ENCODE measurements at regions not wholly inside any gene's neighbourhood (a gene's known extent, or its start where the extent isn't known, plus 50 kb on each side); places are given as distances from the start of the nearest gene placed in this dataset.

- Histone ChIP-seq H3K27ac (ENCODE audit: low read length) (no peak overlapping the region), H3K9ac (ENCODE audit: low read length) (no peak overlapping the region), H3K9me3 (ENCODE audit: low read length) (no peaks in the 10 kb centered on the region), H3K36me3 (ENCODE audit: insufficient read depth, low read length) (no peaks in the 10 kb centered on the region), H3F3A (ENCODE audit: insufficient read depth, low read length, poor library complexity, severe bottlenecking) (no peaks in the 10 kb centered on the region), H3K9me2 (ENCODE audit: insufficient read depth, low read length) (no peaks in the 10 kb centered on the region), H3K4me2 (ENCODE audit: low read length) (no peak overlapping the region), H3K4me3 (ENCODE audit: low read length) (no peak overlapping the region), H4K20me1 (ENCODE audit: insufficient read depth) (no peaks in the 10 kb centered on the region), H2AFZ (ENCODE audit: low read depth, low read length) (no peak overlapping the region), H3K27me3 (ENCODE audit: insufficient read depth, low read depth, low read length) (no peaks in the 10 kb centered on the region), H3K79me2 (replicated peaks; ENCODE audit: insufficient read depth, low read length) (no peaks in the 10 kb centered on the region)
- TF ChIP-seq, protein P1, sequence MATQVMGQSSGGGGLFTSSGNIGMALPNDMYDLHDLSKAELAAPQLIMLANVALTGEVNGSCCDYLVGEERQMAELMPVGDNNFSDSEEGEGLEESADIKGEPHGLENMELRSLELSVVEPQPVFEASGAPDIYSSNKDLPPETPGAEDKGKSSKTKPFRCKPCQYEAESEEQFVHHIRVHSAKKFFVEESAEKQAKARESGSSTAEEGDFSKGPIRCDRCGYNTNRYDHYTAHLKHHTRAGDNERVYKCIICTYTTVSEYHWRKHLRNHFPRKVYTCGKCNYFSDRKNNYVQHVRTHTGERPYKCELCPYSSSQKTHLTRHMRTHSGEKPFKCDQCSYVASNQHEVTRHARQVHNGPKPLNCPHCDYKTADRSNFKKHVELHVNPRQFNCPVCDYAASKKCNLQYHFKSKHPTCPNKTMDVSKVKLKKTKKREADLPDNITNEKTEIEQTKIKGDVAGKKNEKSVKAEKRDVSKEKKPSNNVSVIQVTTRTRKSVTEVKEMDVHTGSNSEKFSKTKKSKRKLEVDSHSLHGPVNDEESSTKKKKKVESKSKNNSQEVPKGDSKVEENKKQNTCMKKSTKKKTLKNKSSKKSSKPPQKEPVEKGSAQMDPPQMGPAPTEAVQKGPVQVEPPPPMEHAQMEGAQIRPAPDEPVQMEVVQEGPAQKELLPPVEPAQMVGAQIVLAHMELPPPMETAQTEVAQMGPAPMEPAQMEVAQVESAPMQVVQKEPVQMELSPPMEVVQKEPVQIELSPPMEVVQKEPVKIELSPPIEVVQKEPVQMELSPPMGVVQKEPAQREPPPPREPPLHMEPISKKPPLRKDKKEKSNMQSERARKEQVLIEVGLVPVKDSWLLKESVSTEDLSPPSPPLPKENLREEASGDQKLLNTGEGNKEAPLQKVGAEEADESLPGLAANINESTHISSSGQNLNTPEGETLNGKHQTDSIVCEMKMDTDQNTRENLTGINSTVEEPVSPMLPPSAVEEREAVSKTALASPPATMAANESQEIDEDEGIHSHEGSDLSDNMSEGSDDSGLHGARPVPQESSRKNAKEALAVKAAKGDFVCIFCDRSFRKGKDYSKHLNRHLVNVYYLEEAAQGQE (IDR thresholded peaks at IDR 0.05; ENCODE audit: borderline replicate concordance) = no peak
- no peak for TF ChIP-seq EZH2 (IDR thresholded peaks at IDR 0.05; ENCODE audit: borderline replicate concordance, insufficient read depth, low read length, poor library complexity, severe bottlenecking)
These were observed 97.3 kb downstream of the NPAP1 start for GRCh38 chr15:24772686-24773373.

- H3K9me2 ChIP-seq (ENCODE audit: insufficient read depth, low read length) = no peaks in the 10 kb centered on the region
- no peaks in the 10 kb centered on the region for H3K36me3 ChIP-seq (ENCODE audit: insufficient read depth, low read length)
- no peaks in the 10 kb centered on the region for H4K20me1 ChIP-seq (ENCODE audit: insufficient read depth)
- H3K9ac ChIP-seq (ENCODE audit: low read length) = no peak overlapping the region
- no peaks in the 10 kb centered on the region for H3K27me3 ChIP-seq (ENCODE audit: insufficient read depth, low read depth, low read length)
- TF ChIP-seq EZH2 (IDR thresholded peaks at IDR 0.05; ENCODE audit: borderline replicate concordance, insufficient read depth, low read length, poor library complexity, severe bottlenecking) (no peak), CTCF (IDR thresholded peaks at IDR 0.05; ENCODE audit: poor library complexity, severe bottlenecking) (no peak), EP300 (conservative IDR thresholded peaks at IDR 0.05; ENCODE audit: poor library complexity, severe bottlenecking) (peak; percentile 99), SMC3 (conservative IDR thresholded peaks at IDR 0.05; ENCODE audit: poor library complexity) (no peak), TAF1 (IDR thresholded peaks at IDR 0.05; ENCODE audit: low read depth) (no peak), RAD21 (conservative IDR thresholded peaks at IDR 0.05) (no peak), MXI1 (conservative IDR thresholded peaks at IDR 0.05; ENCODE audit: poor library complexity, severe bottlenecking) (no peak), POLR2AphosphoS5 (IDR thresholded peaks at IDR 0.05) (peak; percentile 97)
- TF ChIP-seq, protein P1 (IDR thresholded peaks at IDR 0.05; ENCODE audit: borderline replicate concordance) = peak; percentile 26
- no peak overlapping the region for H2AFZ ChIP-seq (ENCODE audit: low read depth, low read length)
- no peak overlapping the region for H3K4me2 ChIP-seq (ENCODE audit: low read length)
- H3K27ac ChIP-seq (ENCODE audit: low read length) = no peak overlapping the region
- no peaks in the 10 kb centered on the region for H3F3A ChIP-seq (ENCODE audit: insufficient read depth, low read length, poor library complexity, severe bottlenecking)
- H3K79me2 ChIP-seq (replicated peaks; ENCODE audit: insufficient read depth, low read length) = no peaks in the 10 kb centered on the region
- H3K9me3 ChIP-seq (ENCODE audit: low read length) = no peaks in the 10 kb centered on the region
- H3K4me3 ChIP-seq (ENCODE audit: low read length) = no peak overlapping the region
These were observed 101.7 kb downstream of the NPAP1 start for GRCh38 chr15:24777307-24777706.

Measured in neural cell (in vitro differentiated cells).